SK-N-SH (cell line): ENCODE measurements at regions not wholly inside any gene's neighbourhood (a gene's known extent, or its start where the extent isn't known, plus 50 kb on each side); places are given as distances from the start of the nearest gene placed in this dataset.

Experiments
- CTCF ChIA-PET: fragments of 300-600, 350-600 bp; formaldehyde crosslinking; extraction: SDS; loops from one replicate; lab custom pipeline; 2021; lab: Yijun Ruan, JAX
- POLR2A ChIA-PET: fragments of 350-600 bp; sonication (Branson Sonifier 250); formaldehyde crosslinking; extraction: SDS; loops from one replicate; lab custom pipeline; 2020; ENCODE audit warnings: antibody characterized with exemption, inconsistent platforms; lab: Yijun Ruan, JAX
- DNase-seq: peaks from one replicate; pipeline ENCODE4 v3.0.0; 2012
- H2AFZ ChIP-seq: fragments of 200-600 bp; sonication (generic); 2 replicates; pipeline ENCODE4 v1.8.1; 2016; ENCODE audit warnings: antibody characterized with exemption, mild to moderate bottlenecking, low read depth
- H3F3A ChIP-seq: fragments of 200-600 bp; sonication (generic); replicated peaks from 2 replicates; pipeline ENCODE3; 2016; ENCODE audit warnings: antibody characterized with exemption, mild to moderate bottlenecking; ENCODE audit not compliant: insufficient read depth
- H3K27ac ChIP-seq, 2 experiments: fragments of 200-500 bp in 1 of 2; fragments of 200-600 bp in 1 of 2; sonication (Bioruptor generic) in 1 of 2; sonication (generic), shearing (Covaris generic) in 1 of 2; 2 replicates each; pipeline versions ENCODE4 v1.5.1 to v1.6.1; 2014 to 2016; ENCODE audit warnings: low read depth in 2 of 2, inconsistent platforms in 1 of 2, low read length in 1 of 2, mild to moderate bottlenecking in 1 of 2, mixed read lengths in 1 of 2
- H3K27me3 ChIP-seq: fragments of 200-600 bp; sonication (generic), shearing (Covaris generic); 2 replicates; pipeline ENCODE4 v1.6.1; 2016; ENCODE audit warnings: mixed run types; ENCODE audit not compliant: insufficient read depth
- H3K36me3 ChIP-seq, 2 experiments: fragments of 200-500 bp in 1 of 2; fragments of 200-600 bp in 1 of 2; sonication (Bioruptor generic) in 1 of 2; sonication (generic) in 1 of 2; replicated peaks in 1 of 2; 2 replicates each; pipeline versions ENCODE3 to v1.5.1; 2014 to 2016; ENCODE audit warnings: low read length in 1 of 2, mild to moderate bottlenecking in 1 of 2; ENCODE audit not compliant: insufficient read depth in 2 of 2, control insufficient read depth in 1 of 2
- H3K4me1 ChIP-seq, 2 experiments: fragments of 200-500 bp in 1 of 2; fragments of 200-600 bp in 1 of 2; sonication (Bioruptor generic) in 1 of 2; sonication (generic), shearing (Covaris generic) in 1 of 2; 2 replicates each; pipeline versions ENCODE4 v1.5.1 to v1.6.1; 2014 to 2016; ENCODE audit warnings: low read depth in 1 of 2, low read length in 1 of 2, mixed run types in 1 of 2; ENCODE audit not compliant: insufficient read depth in 2 of 2, control insufficient read depth in 1 of 2
- H3K4me2 ChIP-seq: fragments of 200-600 bp; sonication (generic), shearing (Covaris generic); 2 replicates; pipeline ENCODE4 v1.6.1; 2017; ENCODE audit warnings: mixed run types
- H3K4me3 ChIP-seq, 2 experiments: fragments of 200-500 bp in 1 of 2; fragments of 200-600 bp in 1 of 2; sonication (Bioruptor generic) in 1 of 2; sonication (generic), shearing (Covaris generic) in 1 of 2; 2 replicates each; pipeline versions ENCODE4 v1.5.1 to v1.8.1; 2014 to 2016; ENCODE audit warnings: low read depth in 2 of 2, inconsistent platforms in 1 of 2, low read length in 1 of 2, mild to moderate bottlenecking in 1 of 2, mixed read lengths in 1 of 2, moderate library complexity in 1 of 2
- H3K79me2 ChIP-seq: fragments of 200-600 bp; sonication (generic); 2 replicates; pipeline ENCODE4 v1.8.1; 2017; ENCODE audit warnings: mild to moderate bottlenecking; ENCODE audit not compliant: insufficient read depth
- H3K9ac ChIP-seq: fragments of 200-600 bp; sonication (generic); 2 replicates; pipeline ENCODE4 v1.6.1; 2017; ENCODE audit warnings: mixed run types
- H3K9me2 ChIP-seq: fragments of 200-600 bp; sonication (generic); 2 replicates; pipeline ENCODE4 v1.6.1; 2017; ENCODE audit warnings: mixed run types
- H3K9me3 ChIP-seq: fragments of 200-600 bp; sonication (generic); 2 replicates; pipeline ENCODE4 v1.6.1; 2017; ENCODE audit warnings: mixed run types, mild to moderate bottlenecking, moderate library complexity
- H4K20me1 ChIP-seq: fragments of 200-600 bp; sonication (generic); 2 replicates; pipeline ENCODE4 v1.6.1; 2017; ENCODE audit warnings: mild to moderate bottlenecking, mixed run types; ENCODE audit not compliant: insufficient read depth
- EZH2phosphoT487 ChIP-seq: fragments of 200-600 bp; sonication (generic); IDR thresholded peaks from 2 replicates; pipeline ENCODE4 v1.6.1; 2017; ENCODE audit warnings: low read depth, mixed run types, mild to moderate bottlenecking, antibody characterized with exemption, moderate library complexity, borderline replicate concordance
- FOXJ3 ChIP-seq: sonication (generic); formaldehyde crosslinking; IDR thresholded peaks from 2 replicates; pipeline ENCODE4 v1.5.1; 2020; ENCODE audit warnings: mild to moderate bottlenecking, missing genetic modification reagents
- GATA2 ChIP-seq: sonication (generic); formaldehyde crosslinking; IDR thresholded peaks from 2 replicates; pipeline ENCODE4 v1.5.0; 2020; ENCODE audit warnings: mild to moderate bottlenecking, missing genetic modification reagents
- POLR2AphosphoS5 ChIP-seq: IDR thresholded peaks from 2 replicates; pipeline ENCODE4 v1.6.1; 2012; ENCODE audit warnings: low read depth, low read length
- SIN3A ChIP-seq: IDR thresholded peaks from 2 replicates; pipeline ENCODE4 v1.6.1; 2012; ENCODE audit warnings: low read depth, mild to moderate bottlenecking, low read length, moderate library complexity, borderline replicate concordance
- WGBS: methylation state at CpG from one replicate; pipeline ENCODE4 v1.1.6; 2017; ENCODE audit warnings: low lambda C conversion rate; 5-methylcytosine and 5-hydroxymethylcytosine counted together
- TF ChIP-seq, protein P1 (sequence below): IDR thresholded peaks from 2 replicates; pipeline ENCODE4 v1.4.0; 2012; ENCODE audit warnings: low read depth, borderline replicate concordance
- TF ChIP-seq, protein P2 (sequence below): fragments of 150-350 bp; IDR thresholded peaks from 2 replicates; pipeline ENCODE4 v1.6.1; 2016; ENCODE audit warnings: mild to moderate bottlenecking, low read depth, low read length

DNA sequence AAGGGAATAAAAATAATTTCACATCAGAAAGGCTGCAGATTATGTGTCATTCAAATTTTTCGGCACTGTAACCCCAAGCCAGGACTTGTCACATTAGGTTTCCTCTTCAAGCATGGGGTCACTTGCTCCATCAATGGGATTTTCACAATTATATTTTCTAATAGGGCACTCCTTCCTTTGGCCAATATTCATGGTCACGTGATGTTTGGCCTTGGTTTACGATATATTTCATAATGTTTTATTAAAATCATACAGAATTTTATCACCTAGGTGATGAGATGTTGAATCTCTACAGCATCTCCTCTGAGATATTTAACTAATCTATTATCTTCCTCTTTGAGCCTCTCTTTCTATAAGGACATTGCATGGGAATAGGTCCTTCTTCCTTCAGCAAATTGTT is 523.5 kb upstream of the SEMA6A start:
- Histone ChIP-seq H3K79me2 (no peaks in the 10 kb centered on the region), H3K27ac (no peak overlapping the region), H3K4me1 (no peaks in the 10 kb centered on the region; a peak in 1 of 4 replicates), H3K27me3 (no peaks in the 10 kb centered on the region), H2AFZ (no peak overlapping the region), H3K4me2 (no peak overlapping the region), H3K9me2 (no peaks in the 10 kb centered on the region), H3K9me3 (no peaks in the 10 kb centered on the region), H3K36me3 (no peaks in the 10 kb centered on the region), H4K20me1 (no peaks in the 10 kb centered on the region), H3K4me3 (no peak overlapping the region), H3K9ac (no peak overlapping the region), H3F3A (no peaks in the 10 kb centered on the region)
- ChIA-PET POLR2A (no interaction called here), CTCF (no interaction called here)
- WGBS: 26% methylated on average over 3 of the region's 3 CpGs
- TF ChIP-seq, protein P1, sequence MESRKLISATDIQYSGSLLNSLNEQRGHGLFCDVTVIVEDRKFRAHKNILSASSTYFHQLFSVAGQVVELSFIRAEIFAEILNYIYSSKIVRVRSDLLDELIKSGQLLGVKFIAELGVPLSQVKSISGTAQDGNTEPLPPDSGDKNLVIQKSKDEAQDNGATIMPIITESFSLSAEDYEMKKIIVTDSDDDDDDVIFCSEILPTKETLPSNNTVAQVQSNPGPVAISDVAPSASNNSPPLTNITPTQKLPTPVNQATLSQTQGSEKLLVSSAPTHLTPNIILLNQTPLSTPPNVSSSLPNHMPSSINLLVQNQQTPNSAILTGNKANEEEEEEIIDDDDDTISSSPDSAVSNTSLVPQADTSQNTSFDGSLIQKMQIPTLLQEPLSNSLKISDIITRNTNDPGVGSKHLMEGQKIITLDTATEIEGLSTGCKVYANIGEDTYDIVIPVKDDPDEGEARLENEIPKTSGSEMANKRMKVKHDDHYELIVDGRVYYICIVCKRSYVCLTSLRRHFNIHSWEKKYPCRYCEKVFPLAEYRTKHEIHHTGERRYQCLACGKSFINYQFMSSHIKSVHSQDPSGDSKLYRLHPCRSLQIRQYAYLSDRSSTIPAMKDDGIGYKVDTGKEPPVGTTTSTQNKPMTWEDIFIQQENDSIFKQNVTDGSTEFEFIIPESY: no peak
- no peak for DNase-seq

DNA sequence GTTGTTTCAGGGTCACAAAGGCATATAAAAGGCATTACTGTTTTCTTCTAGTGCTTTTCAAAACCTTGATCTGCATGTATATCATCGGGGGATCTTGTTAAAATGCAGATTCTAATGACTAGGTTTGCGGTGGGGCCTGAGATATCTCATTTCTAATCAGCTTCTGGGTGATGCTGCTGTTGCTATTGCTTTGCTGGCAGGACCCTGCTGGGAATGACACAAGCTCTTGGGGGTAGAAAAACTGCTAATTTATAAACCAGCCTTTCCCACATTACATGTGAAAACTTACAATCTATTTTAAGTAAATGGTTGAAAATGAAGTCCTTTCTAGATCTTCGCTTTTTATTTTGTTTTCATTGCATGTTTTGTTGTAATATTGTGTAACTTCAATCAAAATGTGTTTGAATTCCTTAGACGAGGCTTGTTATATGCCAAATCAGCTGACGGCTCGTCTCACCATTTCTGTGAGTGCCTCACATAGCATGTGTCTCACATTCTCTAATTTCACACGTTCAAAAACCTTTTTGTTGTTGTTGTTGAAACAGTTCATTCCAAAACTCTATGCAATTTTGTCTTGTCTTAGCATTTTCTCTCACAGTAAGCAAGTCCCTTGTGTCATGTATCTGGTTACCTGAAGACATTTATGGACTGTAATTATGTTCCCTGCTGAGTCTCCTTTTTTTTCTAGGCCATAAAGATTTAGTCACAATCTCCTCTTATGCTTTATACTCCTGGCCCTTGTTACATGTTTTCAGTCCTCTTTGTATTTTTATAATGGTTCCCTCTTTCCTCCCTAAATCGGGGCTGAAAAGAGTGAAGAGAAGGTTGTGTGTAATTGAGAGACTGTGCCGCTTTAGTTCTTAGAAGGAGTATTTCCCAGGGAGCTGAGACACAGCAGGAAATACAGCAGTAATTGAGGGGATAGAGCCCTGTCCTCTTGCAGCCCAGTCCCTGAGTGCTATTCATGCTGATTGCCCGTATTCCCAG is 521.0 kb upstream of the SEMA6A start:
- H2AFZ ChIP-seq: no peak overlapping the region
- no peak overlapping the region for H3K9ac ChIP-seq
- TF ChIP-seq GATA2 (CRISPR knock-in tag): 0 out of 2 replicates have a peak, but pooled peaks have one; percentile 15
- no peak for TF ChIP-seq FOXJ3 (CRISPR knock-in tag)
- TF ChIP-seq EZH2phosphoT487: no peak
- no peak for TF ChIP-seq SIN3A
- no peaks in the 10 kb centered on the region for H3K4me1 ChIP-seq
- no peaks in the 10 kb centered on the region for H3K27me3 ChIP-seq
- WGBS: 38% methylated on average over 10 of the region's 10 CpGs
- H3K4me2 ChIP-seq: no peak overlapping the region
- H3K79me2 ChIP-seq: no peaks in the 10 kb centered on the region
- ChIA-PET CTCF (no interaction called here), POLR2A (no interaction called here)
- no peak overlapping the region for H3K27ac ChIP-seq
- H3K4me3 ChIP-seq: no peak overlapping the region
- H3F3A ChIP-seq: no peaks in the 10 kb centered on the region
- no peak for DNase-seq
- H3K9me3 ChIP-seq: no peaks in the 10 kb centered on the region
- H4K20me1 ChIP-seq: no peaks in the 10 kb centered on the region
- H3K9me2 ChIP-seq: no peaks in the 10 kb centered on the region
- no peaks in the 10 kb centered on the region for H3K36me3 ChIP-seq

DNA sequence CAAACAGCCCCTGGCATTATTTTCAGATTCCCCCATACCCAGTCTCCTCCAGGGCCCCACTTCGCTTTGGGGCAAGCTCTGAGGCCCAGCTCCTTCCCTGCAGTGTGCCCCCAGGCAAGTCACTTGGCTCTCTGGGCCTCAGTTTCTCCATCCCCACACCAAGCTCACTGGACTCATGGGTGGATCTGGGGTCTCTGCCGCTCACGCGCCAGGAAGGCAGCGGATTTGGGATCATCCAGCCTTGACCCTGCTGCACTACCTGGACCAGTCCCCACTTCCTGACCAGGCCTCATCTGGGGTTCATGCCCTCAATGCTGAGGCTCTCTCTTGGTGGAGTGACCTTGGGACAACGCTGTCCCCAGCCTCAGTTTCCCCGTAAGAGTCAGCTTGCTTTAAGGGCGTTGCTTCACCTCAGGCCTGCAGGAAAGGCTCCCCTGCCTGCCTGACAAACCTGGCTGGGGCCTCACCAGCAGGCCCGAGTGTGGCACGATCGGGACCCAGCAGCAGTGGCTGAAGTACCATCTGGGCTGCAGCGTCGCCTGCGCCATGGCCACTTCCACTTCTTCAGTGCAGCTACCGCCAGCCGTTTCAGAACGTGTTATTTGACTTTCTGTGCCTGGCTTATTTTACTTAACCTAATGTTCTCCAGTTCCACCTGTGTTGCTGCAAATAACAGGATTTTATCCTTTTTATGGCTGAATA is 519.6 kb upstream of the SEMA6A start:
- H3K9me2 ChIP-seq: no peaks in the 10 kb centered on the region
- CTCF ChIA-PET: no interaction called here
- H3K9ac ChIP-seq: no peak overlapping the region
- POLR2A ChIA-PET: no interaction called here
- H3K4me2 ChIP-seq: no peak overlapping the region
- H3K9me3 ChIP-seq: no peaks in the 10 kb centered on the region
- H3K36me3 ChIP-seq: no peaks in the 10 kb centered on the region
- WGBS: 63% methylated on average over 9 of the region's 17 CpGs
- no peak overlapping the region for H3K27ac ChIP-seq
- H3K4me3 ChIP-seq: no peak overlapping the region
- no peak for DNase-seq
- H3K4me1 ChIP-seq: no peaks in the 10 kb centered on the region
- TF ChIP-seq POLR2AphosphoS5: no peak
- TF ChIP-seq, protein P2, sequence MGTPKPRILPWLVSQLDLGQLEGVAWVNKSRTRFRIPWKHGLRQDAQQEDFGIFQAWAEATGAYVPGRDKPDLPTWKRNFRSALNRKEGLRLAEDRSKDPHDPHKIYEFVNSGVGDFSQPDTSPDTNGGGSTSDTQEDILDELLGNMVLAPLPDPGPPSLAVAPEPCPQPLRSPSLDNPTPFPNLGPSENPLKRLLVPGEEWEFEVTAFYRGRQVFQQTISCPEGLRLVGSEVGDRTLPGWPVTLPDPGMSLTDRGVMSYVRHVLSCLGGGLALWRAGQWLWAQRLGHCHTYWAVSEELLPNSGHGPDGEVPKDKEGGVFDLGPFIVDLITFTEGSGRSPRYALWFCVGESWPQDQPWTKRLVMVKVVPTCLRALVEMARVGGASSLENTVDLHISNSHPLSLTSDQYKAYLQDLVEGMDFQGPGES: no peak
- H3K79me2 ChIP-seq: no peaks in the 10 kb centered on the region
- H3F3A ChIP-seq: no peaks in the 10 kb centered on the region
- no peaks in the 10 kb centered on the region for H3K27me3 ChIP-seq
- H2AFZ ChIP-seq: no peak overlapping the region
- H4K20me1 ChIP-seq: no peaks in the 10 kb centered on the region
